ENCODE measurements at regions not wholly inside any gene's neighbourhood (a gene's known extent, or its start where the extent isn't known, plus 50 kb on each side); places are given as distances from the start of the nearest gene placed in this dataset.

GRCh38 chr14:75371297-75371696 lies 56.5 kb upstream of the JDP2 start:
- no peaks in the 10 kb centered on the region for H3K4me1 ChIP-seq (ENCODE audit: insufficient read depth)
- no peak for DNase-seq
- no peaks in the 10 kb centered on the region for H3K36me3 ChIP-seq
- intact Hi-C loops (cut with DNase I) = loop anchor here in 1 of 4 donors (10.0 kb wide), 1 partner anchor 46 kb away; no protein-coding TSS in a partner anchor
- H3K27me3 ChIP-seq = no peaks in the 10 kb centered on the region
- TF ChIP-seq CTCF (IDR thresholded peaks at IDR 0.05) (no peak), EP300 (IDR thresholded peaks at IDR 0.05) (no peak), POLR2A (IDR thresholded peaks at IDR 0.05) (no peak)
- H3K9me3 ChIP-seq = no peaks in the 10 kb centered on the region
- H3K4me3 ChIP-seq = no peak overlapping the region
- 95 to 100% (median 98%) methylated on average over 2 of the region's 2 CpGs for WGBS, 3 donors
- no peak overlapping the region for H3K27ac ChIP-seq

- no peaks in the 10 kb centered on the region for H3K36me3 ChIP-seq
- H3K4me1 ChIP-seq (ENCODE audit: insufficient read depth) = no peaks in the 10 kb centered on the region
- H3K9me3 ChIP-seq = no peaks in the 10 kb centered on the region
- no peak for TF ChIP-seq CTCF (IDR thresholded peaks at IDR 0.05)
- TF ChIP-seq EP300 (IDR thresholded peaks at IDR 0.05) = no peak
- TF ChIP-seq POLR2A (IDR thresholded peaks at IDR 0.05) = no peak
- DNase-seq = no peak
- intact Hi-C loops (cut with DNase I) = loop anchor here in 1 of 4 donors (10.0 kb wide), 1 partner anchor 47 kb away; no protein-coding TSS in a partner anchor
- WGBS, 3 donors = 48 to 49% (median 49%) methylated on average over 5 of the region's 5 CpGs
- no peaks in the 10 kb centered on the region for H3K27me3 ChIP-seq
- no peak overlapping the region for H3K4me3 ChIP-seq
- H3K27ac ChIP-seq = no peak overlapping the region
These were observed 55.6 kb upstream of the JDP2 start for GRCh38 chr14:75372260-75372659.

GRCh38 chr14:75373133-75373532 lies 54.7 kb upstream of the JDP2 start:
- no peak for DNase-seq
- no peaks in the 10 kb centered on the region for H3K36me3 ChIP-seq
- TF ChIP-seq POLR2A (IDR thresholded peaks at IDR 0.05) (no peak), EP300 (IDR thresholded peaks at IDR 0.05) (no peak), CTCF (IDR thresholded peaks at IDR 0.05) (no peak)
- no peak overlapping the region for H3K4me3 ChIP-seq
- no peaks in the 10 kb centered on the region for H3K4me1 ChIP-seq (ENCODE audit: insufficient read depth)
- H3K27ac ChIP-seq = no peak overlapping the region
- no peaks in the 10 kb centered on the region for H3K9me3 ChIP-seq
- no peaks in the 10 kb centered on the region for H3K27me3 ChIP-seq
- intact Hi-C loops (cut with DNase I) = loop anchor here in 1 of 4 donors (10.0 kb wide), 1 partner anchor 48 kb away; no protein-coding TSS in a partner anchor
- WGBS, 3 donors = 65 to 79% (median 65%) methylated on average over 3 of the region's 3 CpGs

- Histone ChIP-seq H3K27me3 (no peaks in the 10 kb centered on the region), H3K36me3 (no peaks in the 10 kb centered on the region), H3K9me3 (no peaks in the 10 kb centered on the region), H3K27ac (no peak overlapping the region), H3K4me1 (ENCODE audit: insufficient read depth) (no peaks in the 10 kb centered on the region), H3K4me3 (no peak overlapping the region)
- no peak for DNase-seq
- intact Hi-C loops (cut with DNase I) = loop anchor here in 1 of 4 donors (10.0 kb wide), 1 partner anchor 49 kb away; no protein-coding TSS in a partner anchor
- WGBS, 3 donors = 78 to 90% (median 84%) methylated on average over 1 of the region's 1 CpG
- TF ChIP-seq CTCF (IDR thresholded peaks at IDR 0.05) (no peak), POLR2A (IDR thresholded peaks at IDR 0.05) (no peak), EP300 (IDR thresholded peaks at IDR 0.05) (no peak)
These were observed 54.2 kb upstream of the JDP2 start for GRCh38 chr14:75373616-75374015.

All from ovary (tissue), 7 donors.